ENCODE measurements at regions not wholly inside any gene's neighbourhood (a gene's known extent, or its start where the extent isn't known, plus 50 kb on each side); places are given as distances from the start of the nearest gene placed in this dataset.
"Not testable (repeated sequence)": the region's sequence is repeated elsewhere in the genome, so short reads cannot be mapped to it uniquely, and the experiment has no call there.

- not testable (repeated sequence) for TF ChIP-seq CTCF (IDR thresholded peaks at IDR 0.05); PREB (CRISPR knock-in tag; IDR thresholded peaks at IDR 0.05; ENCODE audit: borderline replicate concordance); CREB1 (CRISPR knock-in tag; IDR thresholded peaks at IDR 0.05); ERG (CRISPR knock-in tag; IDR thresholded peaks at IDR 0.05); CBFB (CRISPR knock-in tag; IDR thresholded peaks at IDR 0.05; ENCODE audit: low read depth)
- TF ChIP-seq, protein P1, sequence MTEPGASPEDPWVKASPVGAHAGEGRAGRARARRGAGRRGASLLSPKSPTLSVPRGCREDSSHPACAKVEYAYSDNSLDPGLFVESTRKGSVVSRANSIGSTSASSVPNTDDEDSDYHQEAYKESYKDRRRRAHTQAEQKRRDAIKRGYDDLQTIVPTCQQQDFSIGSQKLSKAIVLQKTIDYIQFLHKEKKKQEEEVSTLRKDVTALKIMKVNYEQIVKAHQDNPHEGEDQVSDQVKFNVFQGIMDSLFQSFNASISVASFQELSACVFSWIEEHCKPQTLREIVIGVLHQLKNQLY (CRISPR knock-in tag; IDR thresholded peaks at IDR 0.05): not testable (repeated sequence)
These were observed 407.3 kb downstream of the KCNJ18 start for GRCh38 chr17:22099633-22100032.

Data from WTC11 (cell line).